OCI-LY1 (cell line): ENCODE measurements at regions not wholly inside any gene's neighbourhood (a gene's known extent, or its start where the extent isn't known, plus 50 kb on each side); places are given as distances from the start of the nearest gene placed in this dataset.

ENCODE experiments used
- EZH2 ChIP-seq: fragments of 200-600 bp; sonication (generic), shearing (Covaris generic); IDR thresholded peaks from 2 replicates; pipeline ENCODE4 v1.8.0; 2017; ENCODE audit warnings: borderline replicate concordance, mixed run types, mild to moderate bottlenecking, antibody characterized with exemption, low read length, moderate library complexity, mixed read lengths
- TF ChIP-seq, protein P1 (sequence below): fragments of 200-600 bp; sonication (generic), shearing (Covaris generic); IDR thresholded peaks from 2 replicates; pipeline ENCODE4 v1.5.1; 2017; ENCODE audit warnings: mild to moderate bottlenecking, antibody characterized with exemption, low read length, moderate library complexity, mixed read lengths

DNA sequence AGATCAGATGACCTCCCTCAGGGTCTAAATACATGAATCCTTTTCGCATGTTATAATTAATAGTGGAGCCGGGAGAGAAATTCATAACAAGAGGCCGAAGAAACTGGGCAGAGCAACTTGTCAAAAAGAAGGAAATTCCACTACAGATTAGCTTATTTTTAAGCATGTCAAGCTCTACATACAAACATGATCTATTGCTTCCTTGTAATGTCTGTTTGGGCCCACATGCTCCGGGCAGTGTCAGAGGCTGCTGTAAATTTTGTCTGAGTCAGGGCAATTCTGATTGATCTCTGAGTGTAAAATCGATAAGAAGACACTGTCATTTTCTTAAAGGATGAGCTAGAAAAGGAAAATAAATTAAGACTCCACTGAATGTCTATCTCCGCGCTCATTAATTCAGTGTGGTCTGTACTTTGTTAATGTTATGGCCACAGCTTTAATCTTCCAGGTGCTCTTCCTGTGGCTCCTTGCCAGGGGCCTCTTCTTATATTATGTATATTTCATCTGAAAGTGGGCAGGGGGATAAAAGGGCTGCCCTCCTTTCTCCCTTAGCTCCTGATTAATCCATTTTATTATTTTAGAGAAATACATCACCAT, 194.1 kb upstream of the SP8 start:
- TF ChIP-seq, protein P1, sequence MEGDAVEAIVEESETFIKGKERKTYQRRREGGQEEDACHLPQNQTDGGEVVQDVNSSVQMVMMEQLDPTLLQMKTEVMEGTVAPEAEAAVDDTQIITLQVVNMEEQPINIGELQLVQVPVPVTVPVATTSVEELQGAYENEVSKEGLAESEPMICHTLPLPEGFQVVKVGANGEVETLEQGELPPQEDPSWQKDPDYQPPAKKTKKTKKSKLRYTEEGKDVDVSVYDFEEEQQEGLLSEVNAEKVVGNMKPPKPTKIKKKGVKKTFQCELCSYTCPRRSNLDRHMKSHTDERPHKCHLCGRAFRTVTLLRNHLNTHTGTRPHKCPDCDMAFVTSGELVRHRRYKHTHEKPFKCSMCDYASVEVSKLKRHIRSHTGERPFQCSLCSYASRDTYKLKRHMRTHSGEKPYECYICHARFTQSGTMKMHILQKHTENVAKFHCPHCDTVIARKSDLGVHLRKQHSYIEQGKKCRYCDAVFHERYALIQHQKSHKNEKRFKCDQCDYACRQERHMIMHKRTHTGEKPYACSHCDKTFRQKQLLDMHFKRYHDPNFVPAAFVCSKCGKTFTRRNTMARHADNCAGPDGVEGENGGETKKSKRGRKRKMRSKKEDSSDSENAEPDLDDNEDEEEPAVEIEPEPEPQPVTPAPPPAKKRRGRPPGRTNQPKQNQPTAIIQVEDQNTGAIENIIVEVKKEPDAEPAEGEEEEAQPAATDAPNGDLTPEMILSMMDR: no peak
- TF ChIP-seq EZH2: no peak
